AML-193 (cell line): ENCODE measurements at regions not wholly inside any gene's neighbourhood (a gene's known extent, or its start where the extent isn't known, plus 50 kb on each side); places are given as distances from the start of the nearest gene placed in this dataset.

ENCODE experiments used
- DNase-seq, 2 experiments: peaks; one replicate each; lab custom pipeline; 2025; lab: John Stamatoyannopoulos, UW

GRCh38 chr3:71890356-71890931 lies 105.5 kb upstream of the PROK2 start:
- no peak for DNase-seq

- no peak for DNase-seq
These were observed 102.3 kb upstream of the PROK2 start for GRCh38 chr3:71887256-71887655.

GRCh38 chr3:71885006-71885405 lies 100.1 kb upstream of the PROK2 start:
- DNase-seq, result no peak

- DNase-seq, result no peak
These were observed 96.8 kb upstream of the PROK2 start for GRCh38 chr3:71881732-71882131.

- no peak for DNase-seq
These were observed 96.1 kb upstream of the PROK2 start for GRCh38 chr3:71881041-71881440.

GRCh38 chr3:71879089-71879488 lies 94.1 kb upstream of the PROK2 start:
- DNase-seq, result no peak

- DNase-seq, result no peak
These were observed 91.5 kb upstream of the PROK2 start for GRCh38 chr3:71876135-71877105.

- peak; percentile 63 to 71 for DNase-seq
These were observed 90.6 kb upstream of the PROK2 start for GRCh38 chr3:71875461-71875947.

- DNase-seq, result peak; percentile 43 to 51
These were observed 89.7 kb upstream of the PROK2 start for GRCh38 chr3:71874618-71875017.

- no peak for DNase-seq
These were observed 88.2 kb upstream of the PROK2 start for GRCh38 chr3:71873093-71873611.

GRCh38 chr3:71872256-71872655 lies 87.3 kb upstream of the PROK2 start:
- DNase-seq, result no peak

GRCh38 chr3:71870966-71871512 lies 86.1 kb upstream of the PROK2 start:
- DNase-seq, result no peak

- no peak for DNase-seq
These were observed 83.9 kb upstream of the PROK2 start for GRCh38 chr3:71868876-71869275.

GRCh38 chr3:71865727-71866126 lies 80.8 kb upstream of the PROK2 start:
- no peak for DNase-seq

GRCh38 chr3:71863563-71864190 lies 78.7 kb upstream of the PROK2 start:
- no peak for DNase-seq

GRCh38 chr3:71862371-71863140 lies 77.6 kb upstream of the PROK2 start:
- DNase-seq, result no peak

GRCh38 chr3:71859123-71859519 lies 74.2 kb upstream of the PROK2 start:
- peak; percentile 95 to 97 for DNase-seq

- peak in 1 of 2 experiments; percentile 43 for DNase-seq
These were observed 73.7 kb upstream of the PROK2 start for GRCh38 chr3:71858503-71859122.

- no peak for DNase-seq
These were observed 73.0 kb upstream of the PROK2 start for GRCh38 chr3:71857956-71858355.

GRCh38 chr3:71854706-71855105 lies 69.8 kb upstream of the PROK2 start:
- no peak for DNase-seq

- no peak for DNase-seq
These were observed 69.1 kb upstream of the PROK2 start for GRCh38 chr3:71854096-71854495.
